GM23338 (cell line): ENCODE measurements at regions not wholly inside any gene's neighbourhood (a gene's known extent, or its start where the extent isn't known, plus 50 kb on each side); places are given as distances from the start of the nearest gene placed in this dataset.
A peak's percentile ranks its signal among the peaks of the same experiment; 100 is the strongest.

Experiments used
- ATAC-seq: fragments of 200-7000 bp; cut with Tn5 transposase; 3 replicates; pipeline ENCODE4 v1.9.1; 2020
- DNase-seq: peaks from one replicate; pipeline ENCODE4 v3.0.0-alpha.2; 2015; ENCODE audit warnings: low spot score
- H2AFZ ChIP-seq: fragments of 200-600 bp; sonication (generic); 2 replicates; pipeline ENCODE4 v1.8.0; 2016; ENCODE audit warnings: antibody characterized with exemption, mild to moderate bottlenecking, moderate library complexity
- H3F3A ChIP-seq: fragments of 200-600 bp; sonication (generic); replicated peaks from 2 replicates; pipeline ENCODE4 v1.8.0; 2017; ENCODE audit warnings: antibody characterized with exemption, mixed run types, low read depth
- H3K27ac ChIP-seq: fragments of 200-600 bp; sonication (generic); 2 replicates; pipeline ENCODE4 v1.6.1; 2016; ENCODE audit warnings: low read depth
- H3K27me3 ChIP-seq: fragments of 200-600 bp; sonication (generic); 2 replicates; pipeline ENCODE4 v1.8.0; 2016; ENCODE audit warnings: mild to moderate bottlenecking, mixed run types, moderate library complexity; ENCODE audit not compliant: insufficient read depth
- H3K36me3 ChIP-seq: fragments of 200-600 bp; sonication (generic); 2 replicates; pipeline ENCODE4 v1.8.0; 2016; ENCODE audit warnings: mild to moderate bottlenecking; ENCODE audit not compliant: insufficient read depth
- H3K4me1 ChIP-seq: fragments of 200-600 bp; sonication (generic); 2 replicates; pipeline ENCODE4 v1.8.0; 2016; ENCODE audit warnings: mild to moderate bottlenecking, moderate library complexity; ENCODE audit not compliant: insufficient read depth
- H3K4me2 ChIP-seq: fragments of 200-600 bp; sonication (generic); 2 replicates; pipeline ENCODE4 v1.7.1; 2017; ENCODE audit warnings: mixed run types
- H3K4me3 ChIP-seq: fragments of 200-600 bp; sonication (generic); 2 replicates; pipeline ENCODE4 v1.6.1; 2016; ENCODE audit warnings: mixed run types
- H3K79me2 ChIP-seq: fragments of 200-600 bp; sonication (generic); replicated peaks from 2 replicates; pipeline ENCODE4 v1.8.0; 2017; ENCODE audit warnings: mild to moderate bottlenecking; ENCODE audit not compliant: insufficient read depth
- H3K9me2 ChIP-seq: fragments of 200-600 bp; sonication (generic); 2 replicates; pipeline ENCODE4 v1.8.0; 2017; ENCODE audit not compliant: insufficient read depth
- H4K20me1 ChIP-seq: fragments of 200-600 bp; sonication (generic); replicated peaks from 2 replicates; pipeline ENCODE4 v1.8.0; 2017; ENCODE audit warnings: mild to moderate bottlenecking; ENCODE audit not compliant: insufficient read depth
- H3K27ac Mint-ChIP-seq: 2 replicates; pipeline ENCODE4 v1.8.0; 2020; ENCODE audit warnings: inconsistent platforms, mild to moderate bottlenecking, moderate library complexity, mixed read lengths
- H3K27me3 Mint-ChIP-seq: 3 replicates; pipeline ENCODE4 v1.8.0; 2022; ENCODE audit warnings: low read depth, mild to moderate bottlenecking, moderate library complexity, mixed read lengths, inconsistent platforms; ENCODE audit not compliant: insufficient read depth, poor library complexity
- H3K36me3 Mint-ChIP-seq: 3 replicates; pipeline ENCODE4 v1.8.0; 2021; ENCODE audit warnings: low read depth, mild to moderate bottlenecking, inconsistent platforms, moderate library complexity, mixed read lengths
- H3K4me1 Mint-ChIP-seq: 3 replicates; pipeline ENCODE4 v1.8.0; 2020; ENCODE audit warnings: mild to moderate bottlenecking, inconsistent platforms, mixed read lengths
- H3K4me3 Mint-ChIP-seq: 3 replicates; pipeline ENCODE4 v1.8.0; 2021; ENCODE audit warnings: moderate library complexity, mild to moderate bottlenecking, inconsistent platforms, mixed read lengths
- H3K9me3 Mint-ChIP-seq: 3 replicates; pipeline ENCODE4 v1.8.0; 2020; ENCODE audit warnings: moderate library complexity, mild to moderate bottlenecking, inconsistent platforms, mixed read lengths
- CTCF ChIP-seq, 2 experiments: fragments of 200-600 bp in 1 of 2; sonication (generic) in 1 of 2; conservative IDR thresholded peaks; 2 replicates each; pipeline versions ENCODE4 v1.5.1 to v1.6.1; 2016 to 2017; ENCODE audit warnings: antibody characterized with exemption in 2 of 2, low read depth in 2 of 2, mild to moderate bottlenecking in 2 of 2, moderate library complexity in 1 of 2
- POLR2AphosphoS5 ChIP-seq: IDR thresholded peaks from 2 replicates; pipeline ENCODE4 v1.6.1; 2016; ENCODE audit warnings: antibody characterized with exemption, low read depth
- TF ChIP-seq, protein P1 (sequence below): fragments of 250-450 bp; sonication (Bioruptor Pico); IDR thresholded peaks from 2 replicates; pipeline ENCODE4 v1.5.0; 2020; ENCODE audit warnings: mild to moderate bottlenecking, moderate library complexity

DNA sequence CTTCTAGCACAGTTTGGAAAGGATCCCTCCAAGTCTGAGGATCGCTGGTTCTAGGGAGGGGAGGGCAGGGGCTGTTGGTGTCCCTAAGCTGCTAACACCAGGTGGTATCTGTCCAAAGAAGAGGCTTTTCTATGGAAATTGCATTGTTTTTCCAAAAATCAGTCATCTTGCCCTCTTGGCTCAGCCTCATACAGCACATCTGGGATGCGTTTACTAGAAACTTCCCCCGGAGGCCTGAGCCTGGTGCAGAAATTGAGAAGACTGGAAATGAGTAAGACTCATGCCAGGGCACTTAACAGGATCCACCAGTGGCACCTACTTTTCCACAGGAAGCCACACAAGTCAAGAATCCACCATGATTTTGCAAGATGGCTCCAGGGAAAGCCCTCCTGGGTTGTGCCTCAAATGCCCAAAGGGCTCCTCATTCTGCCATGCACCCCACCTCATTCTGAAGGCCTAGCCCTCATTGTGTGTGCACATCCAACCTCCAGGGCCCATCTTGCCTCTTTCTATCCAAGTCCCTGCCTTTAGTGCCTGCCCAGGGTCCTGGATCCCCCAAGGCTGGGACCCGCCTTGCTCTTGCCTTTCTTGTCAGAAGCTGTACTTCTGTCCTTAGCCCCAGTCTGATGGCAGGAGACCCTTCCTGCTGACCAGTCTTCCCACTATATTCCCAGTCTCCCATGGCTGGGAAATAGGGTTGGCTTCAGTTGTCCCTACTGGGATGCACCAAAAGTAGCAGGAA lies 97.6 kb downstream of the MRPL14 start:
- Histone ChIP-seq H3K4me2 (no peak overlapping the region), H3K4me1 (no peaks in the 10 kb centered on the region; the same call in 1 of the 2 replicates), H3K4me3 (no peak overlapping the region), H3K36me3 (no peaks in the 10 kb centered on the region), H3K27me3 (no peaks in the 10 kb centered on the region), H4K20me1 (no peaks in the 10 kb centered on the region), H3K27ac (no peak overlapping the region), H3K9me2 (no peaks in the 10 kb centered on the region), H3F3A (no peaks in the 10 kb centered on the region), H3K79me2 (no peaks in the 10 kb centered on the region), H2AFZ (no peak overlapping the region)
- DNase-seq, result no peak
- no peak for TF ChIP-seq POLR2AphosphoS5
- no peak overlapping the region for H3K27ac Mint-ChIP-seq
- H3K27me3 Mint-ChIP-seq, result peaks cover 6% of the 10 kb centered on the region
- peaks cover 3% of the 10 kb centered on the region; the same call in 1 of the 3 replicates for H3K4me1 Mint-ChIP-seq
- no peaks in the 10 kb centered on the region for H3K9me3 Mint-ChIP-seq
- no peaks in the 10 kb centered on the region for H3K36me3 Mint-ChIP-seq
- H3K4me3 Mint-ChIP-seq, result no peak overlapping the region
- ATAC-seq, result no peak

DNA sequence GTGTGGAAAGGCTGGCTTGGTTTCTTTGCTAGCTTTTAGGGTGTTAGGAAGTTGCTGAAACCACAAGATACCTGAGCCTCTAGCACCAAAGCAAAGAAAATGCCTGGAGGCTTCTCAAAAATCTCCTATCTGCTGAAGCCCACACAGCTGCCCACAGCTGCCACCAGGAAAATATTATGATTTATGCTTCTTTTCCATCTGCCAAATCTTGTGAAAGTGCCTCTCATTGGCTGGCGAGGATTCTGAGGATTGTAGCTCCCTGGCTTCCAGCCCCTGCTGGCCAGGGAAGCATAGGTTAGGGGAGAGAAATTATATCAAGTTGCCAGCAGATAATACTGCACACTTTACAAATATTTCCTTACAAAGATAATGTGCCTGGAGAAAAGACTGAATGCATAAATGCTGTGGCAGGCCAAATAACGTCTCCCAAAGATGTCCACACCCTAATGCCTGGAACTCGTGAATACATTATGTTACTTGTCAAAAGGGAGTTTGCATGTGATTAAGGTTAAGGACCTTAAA lies 98.4 kb downstream of the MRPL14 start:
- Mint-ChIP-seq H3K27me3 (peaks cover 6% of the 10 kb centered on the region), H3K4me3 (no peak overlapping the region), H3K4me1 (no peaks in the 10 kb centered on the region), H3K36me3 (no peaks in the 10 kb centered on the region), H3K9me3 (no peaks in the 10 kb centered on the region), H3K27ac (no peak overlapping the region)
- H3K27ac ChIP-seq, result no peak overlapping the region
- H3K79me2 ChIP-seq, result no peaks in the 10 kb centered on the region
- no peaks in the 10 kb centered on the region for H4K20me1 ChIP-seq
- peak in 1 of 2 experiments; percentile 16; a peak in 1 of 4 replicates for TF ChIP-seq CTCF (conservative IDR thresholded peaks at IDR 0.05; ENCODE audit: low read depth in 2 of 2)
- TF ChIP-seq, protein P1, sequence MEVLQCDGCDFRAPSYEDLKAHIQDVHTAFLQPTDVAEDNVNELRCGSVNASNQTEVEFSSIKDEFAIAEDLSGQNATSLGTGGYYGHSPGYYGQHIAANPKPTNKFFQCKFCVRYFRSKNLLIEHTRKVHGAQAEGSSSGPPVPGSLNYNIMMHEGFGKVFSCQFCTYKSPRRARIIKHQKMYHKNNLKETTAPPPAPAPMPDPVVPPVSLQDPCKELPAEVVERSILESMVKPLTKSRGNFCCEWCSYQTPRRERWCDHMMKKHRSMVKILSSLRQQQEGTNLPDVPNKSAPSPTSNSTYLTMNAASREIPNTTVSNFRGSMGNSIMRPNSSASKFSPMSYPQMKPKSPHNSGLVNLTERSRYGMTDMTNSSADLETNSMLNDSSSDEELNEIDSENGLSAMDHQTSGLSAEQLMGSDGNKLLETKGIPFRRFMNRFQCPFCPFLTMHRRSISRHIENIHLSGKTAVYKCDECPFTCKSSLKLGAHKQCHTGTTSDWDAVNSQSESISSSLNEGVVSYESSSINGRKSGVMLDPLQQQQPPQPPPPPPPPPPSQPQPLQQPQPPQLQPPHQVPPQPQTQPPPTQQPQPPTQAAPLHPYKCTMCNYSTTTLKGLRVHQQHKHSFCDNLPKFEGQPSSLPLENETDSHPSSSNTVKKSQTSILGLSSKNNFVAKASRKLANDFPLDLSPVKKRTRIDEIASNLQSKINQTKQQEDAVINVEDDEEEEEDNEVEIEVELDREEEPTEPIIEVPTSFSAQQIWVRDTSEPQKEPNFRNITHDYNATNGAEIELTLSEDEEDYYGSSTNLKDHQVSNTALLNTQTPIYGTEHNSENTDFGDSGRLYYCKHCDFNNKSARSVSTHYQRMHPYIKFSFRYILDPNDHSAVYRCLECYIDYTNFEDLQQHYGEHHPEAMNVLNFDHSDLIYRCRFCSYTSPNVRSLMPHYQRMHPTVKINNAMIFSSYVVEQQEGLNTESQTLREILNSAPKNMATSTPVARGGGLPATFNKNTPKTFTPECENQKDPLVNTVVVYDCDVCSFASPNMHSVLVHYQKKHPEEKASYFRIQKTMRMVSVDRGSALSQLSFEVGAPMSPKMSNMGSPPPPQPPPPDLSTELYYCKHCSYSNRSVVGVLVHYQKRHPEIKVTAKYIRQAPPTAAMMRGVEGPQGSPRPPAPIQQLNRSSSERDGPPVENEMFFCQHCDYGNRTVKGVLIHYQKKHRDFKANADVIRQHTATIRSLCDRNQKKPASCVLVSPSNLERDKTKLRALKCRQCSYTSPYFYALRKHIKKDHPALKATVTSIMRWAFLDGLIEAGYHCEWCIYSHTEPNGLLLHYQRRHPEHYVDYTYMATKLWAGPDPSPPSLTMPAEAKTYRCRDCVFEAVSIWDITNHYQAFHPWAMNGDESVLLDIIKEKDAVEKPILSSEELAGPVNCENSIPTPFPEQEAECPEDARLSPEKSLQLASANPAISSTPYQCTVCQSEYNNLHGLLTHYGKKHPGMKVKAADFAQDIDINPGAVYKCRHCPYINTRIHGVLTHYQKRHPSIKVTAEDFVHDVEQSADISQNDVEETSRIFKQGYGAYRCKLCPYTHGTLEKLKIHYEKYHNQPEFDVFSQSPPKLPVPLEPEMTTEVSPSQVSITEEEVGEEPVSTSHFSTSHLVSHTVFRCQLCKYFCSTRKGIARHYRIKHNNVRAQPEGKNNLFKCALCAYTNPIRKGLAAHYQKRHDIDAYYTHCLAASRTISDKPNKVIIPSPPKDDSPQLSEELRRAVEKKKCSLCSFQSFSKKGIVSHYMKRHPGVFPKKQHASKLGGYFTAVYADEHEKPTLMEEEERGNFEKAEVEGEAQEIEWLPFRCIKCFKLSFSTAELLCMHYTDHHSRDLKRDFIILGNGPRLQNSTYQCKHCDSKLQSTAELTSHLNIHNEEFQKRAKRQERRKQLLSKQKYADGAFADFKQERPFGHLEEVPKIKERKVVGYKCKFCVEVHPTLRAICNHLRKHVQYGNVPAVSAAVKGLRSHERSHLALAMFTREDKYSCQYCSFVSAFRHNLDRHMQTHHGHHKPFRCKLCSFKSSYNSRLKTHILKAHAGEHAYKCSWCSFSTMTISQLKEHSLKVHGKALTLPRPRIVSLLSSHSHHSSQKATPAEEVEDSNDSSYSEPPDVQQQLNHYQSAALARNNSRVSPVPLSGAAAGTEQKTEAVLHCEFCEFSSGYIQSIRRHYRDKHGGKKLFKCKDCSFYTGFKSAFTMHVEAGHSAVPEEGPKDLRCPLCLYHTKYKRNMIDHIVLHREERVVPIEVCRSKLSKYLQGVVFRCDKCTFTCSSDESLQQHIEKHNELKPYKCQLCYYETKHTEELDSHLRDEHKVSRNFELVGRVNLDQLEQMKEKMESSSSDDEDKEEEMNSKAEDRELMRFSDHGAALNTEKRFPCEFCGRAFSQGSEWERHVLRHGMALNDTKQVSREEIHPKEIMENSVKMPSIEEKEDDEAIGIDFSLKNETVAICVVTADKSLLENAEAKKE, result no peak
- H3K4me3 ChIP-seq, result no peak overlapping the region
- DNase-seq (no peak), ATAC-seq (peak; percentile 36; the same call in 2 of the 3 replicates)
- H3K4me2 ChIP-seq, result no peak overlapping the region
- H3K27me3 ChIP-seq, result no peaks in the 10 kb centered on the region
- no peaks in the 10 kb centered on the region for H3K9me2 ChIP-seq
- H3K36me3 ChIP-seq, result no peaks in the 10 kb centered on the region
- no peaks in the 10 kb centered on the region for H3F3A ChIP-seq
- no peak overlapping the region for H2AFZ ChIP-seq
- no peaks in the 10 kb centered on the region; the same call in 1 of the 2 replicates for H3K4me1 ChIP-seq
